Pancreas (tissue), 10 donors: ENCODE measurements at regions not wholly inside any gene's neighbourhood (a gene's known extent, or its start where the extent isn't known, plus 50 kb on each side); places are given as distances from the start of the nearest gene placed in this dataset.

Experiments
- ATAC-seq, 4 donors: fragments of 200-7000 bp; cut with Tn5 transposase; one replicate each; pipeline versions ENCODE4 v1.8.0 to v1.9.1; 2020; ENCODE audit warnings: mild to moderate bottlenecking in 4 of 4, moderate library complexity in 4 of 4
- DNase-seq, 6 donors: peaks; one replicate each; pipeline ENCODE4 v3.0.0-alpha.2; 2020
- FAIRE-seq: peaks from 2 replicates; lab custom pipeline; 2012; peaks lifted over from hg19 to GRCh38; lab: Jason Lieb, UNC
- H3K27ac ChIP-seq, 4 donors: fragments of 200-600 bp; sonication (generic); 1 replicate in 3 of 4; 2 replicates in 1 of 4; pipeline versions ENCODE4 v1.5.0 to v1.8.0; 2020
- H3K27me3 ChIP-seq, 4 donors: fragments of 200-600 bp; one replicate each; pipeline ENCODE4 v1.8.0; 2021
- H3K36me3 ChIP-seq, 3 donors: fragments of 200-600 bp; sonication (generic) in 1 of 3; one replicate each; pipeline versions ENCODE4 v1.5.0 to v1.8.0; 2020 to 2021
- H3K4me1 ChIP-seq, 3 donors: fragments of 200-600 bp; one replicate each; pipeline ENCODE4 v1.8.0; 2021
- H3K4me3 ChIP-seq, 4 donors: fragments of 200-600 bp; sonication (generic) in 2 of 4; one replicate each; pipeline versions ENCODE4 v1.5.0 to v1.8.0; 2020 to 2021
- H3K9me3 ChIP-seq, 4 donors: fragments of 200-600 bp; one replicate each; pipeline ENCODE4 v1.8.0; 2021
- CTCF ChIP-seq, 4 donors: fragments of 200-600 bp; sonication (generic) in 3 of 4; IDR thresholded peaks; one replicate each; pipeline versions ENCODE4 v1.5.0 to v1.8.0; 2021; ENCODE audit warnings: antibody characterized with exemption in 4 of 4
- WGBS, 2 donors: extraction: QIAGEN DNeasy Blood & Tissue Kit; methylation state at CpG; one replicate each; pipeline ENCODE4 v1.1.7; 2013; 5-methylcytosine and 5-hydroxymethylcytosine counted together
- intact Hi-C, 3 donors: fragments of 100-400 bp; cut with DNase I; formaldehyde crosslinking; loops; one replicate each; pipeline versions ENCODE4 v1.11.1 to v1.14.2; 2022
- donor health status: healthy with polysubstance abuse.
- donor health status: DM: no; HTN: no; CAD: no; lungs with moderate emphysema.
- donor health status: DM: no; HTN: no; CAD: no.
- donor health status: control.
- donor health status: control.
- donor health status: Bipolar disorder and iron deficiency.
- donor health status: DM: yes; HTN: yes; CAD: no.
- donor health status: DM: no; HTN: no; CAD: no.
- donor health status: DM: no; HTN: no; CAD: no.
- donor health status: DM: yes; HTN: yes; CAD: no.

GRCh38 chr9:95738438-95738837 is 137.1 kb upstream of the ERCC6L2 start:
- Histone ChIP-seq H3K4me1 (no peaks in the 10 kb centered on the region), H3K9me3 (no peaks in the 10 kb centered on the region), H3K27ac (no peak overlapping the region), H3K4me3 (no peak overlapping the region), H3K27me3 (no peaks in the 10 kb centered on the region), H3K36me3 (no peaks in the 10 kb centered on the region)
- no peak for TF ChIP-seq CTCF (IDR thresholded peaks at IDR 0.05)
- no peak for DNase-seq
- whole genome bisulfite sequencing, 2 donors = 85 to 90% methylated on average over 10 of the region's 10 CpGs
- intact Hi-C loops = no loop called here
- FAIRE-seq = no peak
- ATAC-seq = no peak

- no peak for FAIRE-seq
- DNase-seq = no peak
- Histone ChIP-seq H3K4me1 (no peaks in the 10 kb centered on the region), H3K4me3 (no peak overlapping the region), H3K27me3 (no peaks in the 10 kb centered on the region), H3K27ac (no peak overlapping the region), H3K9me3 (no peaks in the 10 kb centered on the region), H3K36me3 (no peaks in the 10 kb centered on the region)
- WGBS, 2 donors = 68 to 78% methylated on average over 15 of the region's 15 CpGs
- no peak for TF ChIP-seq CTCF (IDR thresholded peaks at IDR 0.05)
- ATAC-seq = no peak
- intact Hi-C loops = no loop called here
Measured at GRCh38 chr9:95736891-95737522, 138.5 kb upstream of the ERCC6L2 start.

- no peak for DNase-seq
- Histone ChIP-seq H3K9me3 (no peaks in the 10 kb centered on the region), H3K27ac (no peak overlapping the region), H3K4me3 (no peak overlapping the region), H3K36me3 (no peaks in the 10 kb centered on the region), H3K27me3 (no peaks in the 10 kb centered on the region), H3K4me1 (no peaks in the 10 kb centered on the region)
- no peak for ATAC-seq
- peak in 1 of 4 donors; percentile 25 for TF ChIP-seq CTCF (IDR thresholded peaks at IDR 0.05)
- intact Hi-C loops = no loop called here
- WGBS, 2 donors = 81 to 95% methylated on average over 5 of the region's 5 CpGs
- no peak for FAIRE-seq
Measured at GRCh38 chr9:95736370-95736769, 139.1 kb upstream of the ERCC6L2 start.

- WGBS, 2 donors = 72 to 100% methylated on average over 1 of the region's 1 CpG
- no peak for ATAC-seq
Measured at GRCh38 chr9:95735701-95736100, 139.8 kb upstream of the ERCC6L2 start.

More at GRCh38 chr9:95735701-95736100, 139.8 kb upstream of the ERCC6L2 start:
- TF ChIP-seq CTCF (IDR thresholded peaks at IDR 0.05) = no peak
- Histone ChIP-seq H3K4me1 (no peaks in the 10 kb centered on the region), H3K27ac (no peak overlapping the region), H3K9me3 (no peaks in the 10 kb centered on the region), H3K36me3 (no peaks in the 10 kb centered on the region), H3K4me3 (no peak overlapping the region), H3K27me3 (no peaks in the 10 kb centered on the region)
- intact Hi-C loops = no loop called here
- FAIRE-seq (no peak), DNase-seq (no peak)
